ENCODE measurements at regions not wholly inside any gene's neighbourhood (a gene's known extent, or its start where the extent isn't known, plus 50 kb on each side); places are given as distances from the start of the nearest gene placed in this dataset.

DNA sequence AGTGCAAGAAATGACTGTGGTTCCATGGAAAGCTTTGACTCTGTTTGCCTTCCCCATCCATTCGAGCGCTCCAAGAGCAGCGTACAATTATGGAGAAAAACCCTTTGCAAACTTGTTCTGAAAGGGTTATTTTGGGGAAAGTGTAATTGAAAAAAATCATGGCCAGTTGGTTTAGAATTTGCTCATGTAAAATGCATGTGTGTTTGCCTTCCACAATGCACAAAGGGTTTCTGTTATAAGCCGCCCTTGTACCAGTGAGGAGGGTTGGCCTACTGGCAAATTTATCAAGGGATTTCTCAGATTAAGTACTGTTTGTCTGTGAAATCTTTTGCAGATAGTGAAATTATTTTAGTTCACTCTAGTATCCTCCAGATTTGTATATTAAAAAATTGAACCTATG, 62.7 kb upstream of the PELI2 start:
- intact Hi-C loops (cut with micrococcal nuclease) (no loop called here), in situ Hi-C loops (cut with MboI; ENCODE audit: low sequenced_read_pairs) (no loop called here), dilution Hi-C loops (cut with HindIII; ENCODE audit: low sequenced_read_pairs, unreplicated experiment) (no loop called here)
- WGBS, 2 experiments (ENCODE audit: extremely low coverage in 2 of 2, insufficient read length in 1 of 2), result 80% methylated on average over 1 of the region's 4 CpGs; no CpG with 5 or more reads in 1 of the 2 experiments
- ChIA-PET POLR2A (ENCODE audit: unreplicated experiment) (no interaction called here), CTCF (no interaction called here)
- Histone ChIP-seq H4K91ac (ENCODE audit: insufficient read depth, low read depth, low read length) (no peak overlapping the region), H3K27ac (ENCODE audit: insufficient read depth, low read length) (no peak overlapping the region), H3K4me1 (ENCODE audit: control insufficient read depth, insufficient read depth, low read length) (0 out of 2 replicates have a peak, but pooled peaks cover 2% of the 10 kb centered on the region), H2AFZ (replicated peaks; ENCODE audit: low read length, poor library complexity) (no peak overlapping the region), H4K8ac (ENCODE audit: low read depth in 2 of 2, low read length in 2 of 2) (no peak overlapping the region), H3K27me3 (ENCODE audit: control insufficient read depth, insufficient read depth, low read length) (peaks cover 26% of the 10 kb centered on the region), H3K4me2 (ENCODE audit: low read depth, low read length) (no peak overlapping the region), H3K36me3 (ENCODE audit: control insufficient read depth, insufficient read depth, low read length) (no peaks in the 10 kb centered on the region), H3K18ac (ENCODE audit: low read depth, low read length) (no peak overlapping the region), H3K9me3 (ENCODE audit: control insufficient read depth, insufficient read depth, low read length) (no peaks in the 10 kb centered on the region), H3K4ac (ENCODE audit: low read depth, low read length) (no peak overlapping the region), H3K4me3 (ENCODE audit: insufficient read depth, low read depth, low read length) (no peak overlapping the region), H2AK5ac (ENCODE audit: low read depth, low read length) (no peak overlapping the region), H3K56ac (ENCODE audit: extremely low read depth, insufficient read depth, low read length) (no peak overlapping the region), H3K9me1 (ENCODE audit: insufficient read depth, low read length) (no peaks in the 10 kb centered on the region), H2BK15ac (ENCODE audit: low read depth, low read length) (no peak overlapping the region), H2BK5ac (ENCODE audit: low read depth, low read length, poor library complexity, severe bottlenecking) (no peak overlapping the region), H4K20me1 (ENCODE audit: insufficient read depth, low read length) (no peaks in the 10 kb centered on the region), H2BK120ac (ENCODE audit: low read depth, low read length) (no peak overlapping the region), H3K79me1 (ENCODE audit: low read depth in 1 of 2, low read length in 2 of 2) (no peaks in the 10 kb centered on the region), H2AK9ac (replicated peaks; ENCODE audit: low read depth, low read length, poor library complexity) (no peak overlapping the region), H3K23ac (ENCODE audit: low read depth, low read length) (no peak overlapping the region), H2BK20ac (ENCODE audit: low read depth, low read length) (no peak overlapping the region), H3K9ac (ENCODE audit: low read depth, low read length) (no peak overlapping the region), H3K14ac (replicated peaks; ENCODE audit: low read depth, low read length) (no peak overlapping the region), H4K5ac (ENCODE audit: low read depth, low read length) (no peak overlapping the region)
- DNase-seq, result no peak
- no TSS peak for BruUV-seq (replicated peaks)
- ATAC-seq (ENCODE audit: low read depth), result no peak
- TF ChIP-seq, protein P1, sequence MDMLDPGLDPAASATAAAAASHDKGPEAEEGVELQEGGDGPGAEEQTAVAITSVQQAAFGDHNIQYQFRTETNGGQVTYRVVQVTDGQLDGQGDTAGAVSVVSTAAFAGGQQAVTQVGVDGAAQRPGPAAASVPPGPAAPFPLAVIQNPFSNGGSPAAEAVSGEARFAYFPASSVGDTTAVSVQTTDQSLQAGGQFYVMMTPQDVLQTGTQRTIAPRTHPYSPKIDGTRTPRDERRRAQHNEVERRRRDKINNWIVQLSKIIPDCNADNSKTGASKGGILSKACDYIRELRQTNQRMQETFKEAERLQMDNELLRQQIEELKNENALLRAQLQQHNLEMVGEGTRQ (IDR thresholded peaks at IDR 0.05; ENCODE audit: low read depth, low read length), result no peak
- TF ChIP-seq RAD21 (IDR thresholded peaks at IDR 0.05; ENCODE audit: low read length), result no peak
- TF ChIP-seq CEBPB (IDR thresholded peaks at IDR 0.05; ENCODE audit: low read depth, low read length), result no peak
- TF ChIP-seq SMC3 (IDR thresholded peaks at IDR 0.05; ENCODE audit: low read depth, low read length), result no peak
- no peak for TF ChIP-seq FOS (IDR thresholded peaks at IDR 0.05; ENCODE audit: low read depth, low read length)
- TF ChIP-seq CHD1 (IDR thresholded peaks at IDR 0.05; ENCODE audit: low read depth, low read length), result no peak
- no peak for TF ChIP-seq RFX5 (IDR thresholded peaks at IDR 0.05; ENCODE audit: low read depth, low read length)
- no peak for TF ChIP-seq MXI1 (IDR thresholded peaks at IDR 0.05; ENCODE audit: borderline replicate concordance, low read depth, low read length)
